ENCODE measurements at regions not wholly inside any gene's neighbourhood (a gene's known extent, or its start where the extent isn't known, plus 50 kb on each side); places are given as distances from the start of the nearest gene placed in this dataset.

DNA sequence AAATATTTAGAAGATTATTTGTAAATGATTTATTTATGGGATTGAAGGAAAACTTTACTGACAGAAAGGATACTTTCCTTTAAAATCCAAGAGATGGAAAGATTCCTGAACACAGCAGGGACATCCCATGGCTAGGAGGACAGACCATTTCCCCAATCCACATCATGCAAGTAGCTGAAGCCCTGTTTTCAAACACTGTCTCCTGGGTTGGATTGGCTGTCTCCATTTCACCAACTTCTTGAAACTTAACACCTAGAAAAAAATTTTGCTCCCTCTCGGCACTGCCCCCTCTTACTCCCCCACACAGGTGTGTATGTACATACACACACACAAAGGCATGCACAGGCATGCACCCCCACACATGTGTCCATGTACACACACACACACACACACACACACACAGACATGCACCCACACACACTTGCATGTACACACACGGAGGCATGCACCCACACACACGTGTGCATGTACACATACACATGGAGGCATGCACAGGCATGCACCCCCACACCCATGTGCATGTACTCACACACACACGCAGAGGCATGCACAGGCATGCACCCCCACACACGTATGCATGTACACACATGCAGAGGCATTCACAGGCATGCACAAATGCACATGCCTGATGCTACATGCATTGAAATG is 320.0 kb downstream of the CHRM3 start:
- Histone ChIP-seq H3K9me3 (ENCODE audit: low read depth) (no peaks in the 10 kb centered on the region), H2AFZ (replicated peaks) (no peak overlapping the region), H3K27ac (no peak overlapping the region), H3K27me3 (no peaks in the 10 kb centered on the region), H3K4me2 (no peak overlapping the region), H3F3A (ENCODE audit: low read depth) (no peaks in the 10 kb centered on the region), H3K9ac (no peak overlapping the region), H3K4me1 (no peaks in the 10 kb centered on the region), H3K79me2 (ENCODE audit: low read depth) (no peaks in the 10 kb centered on the region), H3K36me3 (no peaks in the 10 kb centered on the region), H4K20me1 (ENCODE audit: low read depth) (no peaks in the 10 kb centered on the region), H3K4me3 (no peak overlapping the region)
- Mint-ChIP-seq H3K9me3 (no peaks in the 10 kb centered on the region), H3K27ac (no peak overlapping the region), H3K27me3 (ENCODE audit: insufficient read depth, low read depth) (peaks cover 3% of the 10 kb centered on the region), H3K36me3 (no peaks in the 10 kb centered on the region), H3K4me1 (no peaks in the 10 kb centered on the region), H3K4me3 (no peak overlapping the region)
- TF ChIP-seq, protein P1, sequence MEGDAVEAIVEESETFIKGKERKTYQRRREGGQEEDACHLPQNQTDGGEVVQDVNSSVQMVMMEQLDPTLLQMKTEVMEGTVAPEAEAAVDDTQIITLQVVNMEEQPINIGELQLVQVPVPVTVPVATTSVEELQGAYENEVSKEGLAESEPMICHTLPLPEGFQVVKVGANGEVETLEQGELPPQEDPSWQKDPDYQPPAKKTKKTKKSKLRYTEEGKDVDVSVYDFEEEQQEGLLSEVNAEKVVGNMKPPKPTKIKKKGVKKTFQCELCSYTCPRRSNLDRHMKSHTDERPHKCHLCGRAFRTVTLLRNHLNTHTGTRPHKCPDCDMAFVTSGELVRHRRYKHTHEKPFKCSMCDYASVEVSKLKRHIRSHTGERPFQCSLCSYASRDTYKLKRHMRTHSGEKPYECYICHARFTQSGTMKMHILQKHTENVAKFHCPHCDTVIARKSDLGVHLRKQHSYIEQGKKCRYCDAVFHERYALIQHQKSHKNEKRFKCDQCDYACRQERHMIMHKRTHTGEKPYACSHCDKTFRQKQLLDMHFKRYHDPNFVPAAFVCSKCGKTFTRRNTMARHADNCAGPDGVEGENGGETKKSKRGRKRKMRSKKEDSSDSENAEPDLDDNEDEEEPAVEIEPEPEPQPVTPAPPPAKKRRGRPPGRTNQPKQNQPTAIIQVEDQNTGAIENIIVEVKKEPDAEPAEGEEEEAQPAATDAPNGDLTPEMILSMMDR (IDR thresholded peaks at IDR 0.05) = no peak
- no peak for TF ChIP-seq EZH2 (IDR thresholded peaks at IDR 0.05)
- TF ChIP-seq EZH2phosphoT487 (IDR thresholded peaks at IDR 0.05) = no peak
- no peak for DNase-seq (ENCODE audit: low spot score)

DNA sequence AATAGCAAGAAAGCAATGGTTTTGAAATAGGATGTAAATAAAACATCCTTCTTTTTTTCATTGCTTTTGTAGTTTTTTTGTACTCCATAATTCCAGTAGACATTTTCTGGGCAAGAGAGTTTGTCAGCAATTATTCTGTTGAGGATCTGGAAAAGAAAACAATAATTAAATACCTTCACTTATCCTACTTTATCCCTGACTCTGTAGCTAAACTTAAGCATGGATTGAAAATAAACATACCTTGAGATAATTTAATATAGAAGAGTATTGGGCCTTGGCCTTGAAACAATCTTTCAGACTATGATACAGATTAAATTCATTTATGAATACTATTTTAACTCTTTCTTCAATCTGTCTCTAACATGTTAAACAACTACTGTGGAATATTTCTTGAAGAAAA is 321.2 kb downstream of the CHRM3 start:
- H2AFZ ChIP-seq (replicated peaks) = no peak overlapping the region
- Mint-ChIP-seq H3K36me3 (no peaks in the 10 kb centered on the region), H3K27me3 (ENCODE audit: insufficient read depth, low read depth) (peaks cover 3% of the 10 kb centered on the region), H3K9me3 (no peaks in the 10 kb centered on the region), H3K27ac (no peak overlapping the region), H3K4me1 (peaks cover 3% of the 10 kb centered on the region), H3K4me3 (no peak overlapping the region)
- no peaks in the 10 kb centered on the region for H3K9me3 ChIP-seq (ENCODE audit: low read depth)
- peaks cover 9% of the 10 kb centered on the region for H3K4me1 ChIP-seq
- TF ChIP-seq EZH2phosphoT487 (IDR thresholded peaks at IDR 0.05) (no peak), EZH2 (IDR thresholded peaks at IDR 0.05) (no peak)
- TF ChIP-seq, protein P1 (IDR thresholded peaks at IDR 0.05) = no peak
- no peak overlapping the region for H3K27ac ChIP-seq
- H3K9ac ChIP-seq = no peak overlapping the region
- no peaks in the 10 kb centered on the region for H3K27me3 ChIP-seq
- no peak for DNase-seq (ENCODE audit: low spot score)
- H3F3A ChIP-seq (ENCODE audit: low read depth) = no peaks in the 10 kb centered on the region
- no peaks in the 10 kb centered on the region for H3K36me3 ChIP-seq
- H3K4me3 ChIP-seq = no peak overlapping the region
- H3K79me2 ChIP-seq (ENCODE audit: low read depth) = no peaks in the 10 kb centered on the region
- no peaks in the 10 kb centered on the region for H4K20me1 ChIP-seq (ENCODE audit: low read depth)
- H3K4me2 ChIP-seq = no peak overlapping the region

DNA sequence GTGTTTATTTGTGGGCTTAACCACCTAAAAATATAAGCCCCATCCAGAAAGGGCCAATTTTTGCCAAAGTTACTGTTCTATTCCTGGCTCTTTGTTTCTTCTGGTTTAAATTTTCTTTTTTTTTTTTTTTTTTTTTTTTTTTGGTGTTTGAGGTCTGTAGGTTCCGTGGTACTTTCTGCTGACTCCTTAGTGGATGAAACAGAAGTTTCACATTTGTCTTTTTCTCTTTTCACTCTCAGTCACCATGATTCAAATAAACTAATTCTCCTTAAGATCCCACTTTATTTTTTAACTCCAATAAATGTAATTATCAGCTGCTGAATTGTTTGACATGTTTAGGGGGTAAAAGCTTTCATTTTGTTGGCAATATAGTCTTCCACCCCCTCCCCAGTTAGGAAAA is 322.3 kb downstream of the CHRM3 start:
- H3K4me3 Mint-ChIP-seq = no peak overlapping the region

More for the DNA sequence above, 322.3 kb downstream of the CHRM3 start:
- Histone ChIP-seq H2AFZ (replicated peaks) (no peak overlapping the region), H3K27ac (no peak overlapping the region), H3K4me2 (no peak overlapping the region), H3K9me3 (ENCODE audit: low read depth) (no peaks in the 10 kb centered on the region), H3F3A (ENCODE audit: low read depth) (no peaks in the 10 kb centered on the region), H4K20me1 (ENCODE audit: low read depth) (no peaks in the 10 kb centered on the region), H3K79me2 (ENCODE audit: low read depth) (no peaks in the 10 kb centered on the region), H3K9ac (no peak overlapping the region), H3K27me3 (no peaks in the 10 kb centered on the region), H3K36me3 (no peaks in the 10 kb centered on the region), H3K4me3 (no peak overlapping the region), H3K4me1 (peaks cover 9% of the 10 kb centered on the region)
- Mint-ChIP-seq H3K27ac (no peak overlapping the region), H3K36me3 (no peaks in the 10 kb centered on the region), H3K4me1 (peaks cover 3% of the 10 kb centered on the region), H3K9me3 (no peaks in the 10 kb centered on the region), H3K27me3 (ENCODE audit: insufficient read depth, low read depth) (peaks cover 3% of the 10 kb centered on the region)
- DNase-seq (ENCODE audit: low spot score) = no peak
- TF ChIP-seq, protein P1 (IDR thresholded peaks at IDR 0.05) = no peak
- no peak for TF ChIP-seq EZH2 (IDR thresholded peaks at IDR 0.05)
- TF ChIP-seq EZH2phosphoT487 (IDR thresholded peaks at IDR 0.05) = no peak
